LNCAP (cell line): ENCODE measurements at regions not wholly inside any gene's neighbourhood (a gene's known extent, or its start where the extent isn't known, plus 50 kb on each side); places are given as distances from the start of the nearest gene placed in this dataset.

Experiments
- TF ChIP-seq, protein P1 (sequence below): fragments of 450-650 bp; IDR thresholded peaks from 2 replicates; pipeline ENCODE4 v1.5.1; 2017; ENCODE audit warnings: mild to moderate bottlenecking

DNA sequence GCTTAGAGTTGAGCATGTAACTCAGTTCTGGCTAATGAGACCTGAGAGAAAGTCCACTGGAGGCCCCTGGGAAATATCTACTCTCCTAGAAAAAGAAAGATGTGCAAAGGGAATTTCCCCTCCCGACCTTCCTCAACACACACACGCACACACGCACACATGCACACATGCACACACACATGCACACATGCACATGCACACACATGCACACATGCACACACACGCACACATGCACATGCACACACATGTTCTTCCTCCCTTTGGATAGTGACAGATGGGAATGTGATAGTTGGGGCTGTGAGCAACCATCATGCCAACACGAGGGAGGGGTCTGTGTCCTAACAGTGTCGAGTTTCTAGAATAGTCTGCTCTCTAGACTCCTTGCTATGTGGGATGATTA lies 148.2 kb upstream of the EGFLAM start:
- TF ChIP-seq, protein P1, sequence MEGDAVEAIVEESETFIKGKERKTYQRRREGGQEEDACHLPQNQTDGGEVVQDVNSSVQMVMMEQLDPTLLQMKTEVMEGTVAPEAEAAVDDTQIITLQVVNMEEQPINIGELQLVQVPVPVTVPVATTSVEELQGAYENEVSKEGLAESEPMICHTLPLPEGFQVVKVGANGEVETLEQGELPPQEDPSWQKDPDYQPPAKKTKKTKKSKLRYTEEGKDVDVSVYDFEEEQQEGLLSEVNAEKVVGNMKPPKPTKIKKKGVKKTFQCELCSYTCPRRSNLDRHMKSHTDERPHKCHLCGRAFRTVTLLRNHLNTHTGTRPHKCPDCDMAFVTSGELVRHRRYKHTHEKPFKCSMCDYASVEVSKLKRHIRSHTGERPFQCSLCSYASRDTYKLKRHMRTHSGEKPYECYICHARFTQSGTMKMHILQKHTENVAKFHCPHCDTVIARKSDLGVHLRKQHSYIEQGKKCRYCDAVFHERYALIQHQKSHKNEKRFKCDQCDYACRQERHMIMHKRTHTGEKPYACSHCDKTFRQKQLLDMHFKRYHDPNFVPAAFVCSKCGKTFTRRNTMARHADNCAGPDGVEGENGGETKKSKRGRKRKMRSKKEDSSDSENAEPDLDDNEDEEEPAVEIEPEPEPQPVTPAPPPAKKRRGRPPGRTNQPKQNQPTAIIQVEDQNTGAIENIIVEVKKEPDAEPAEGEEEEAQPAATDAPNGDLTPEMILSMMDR = no peak

GRCh38 chr5:38107096-38107495 lies 151.3 kb upstream of the EGFLAM start:
- TF ChIP-seq, protein P1 = no peak

DNA sequence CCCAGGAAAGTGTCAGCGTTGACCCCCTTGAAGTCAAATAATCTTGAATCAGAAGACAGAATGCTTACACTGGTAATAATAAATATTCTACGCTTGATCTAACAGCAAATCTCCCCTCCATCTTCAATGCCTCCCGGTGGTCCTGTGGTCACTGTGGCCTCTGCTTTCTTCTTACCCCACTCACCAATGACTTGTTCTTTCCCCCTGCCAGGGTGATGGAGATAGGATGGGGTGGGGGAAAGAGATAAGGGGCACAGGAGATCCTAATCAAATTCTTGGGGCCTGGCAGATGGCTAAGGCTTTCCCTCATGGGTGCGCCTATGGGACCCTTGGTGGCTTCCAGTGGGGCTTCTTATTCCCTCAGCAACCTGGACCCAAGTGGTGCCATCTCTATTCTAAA lies 152.6 kb upstream of the EGFLAM start:
- TF ChIP-seq, protein P1 = no peak

DNA sequence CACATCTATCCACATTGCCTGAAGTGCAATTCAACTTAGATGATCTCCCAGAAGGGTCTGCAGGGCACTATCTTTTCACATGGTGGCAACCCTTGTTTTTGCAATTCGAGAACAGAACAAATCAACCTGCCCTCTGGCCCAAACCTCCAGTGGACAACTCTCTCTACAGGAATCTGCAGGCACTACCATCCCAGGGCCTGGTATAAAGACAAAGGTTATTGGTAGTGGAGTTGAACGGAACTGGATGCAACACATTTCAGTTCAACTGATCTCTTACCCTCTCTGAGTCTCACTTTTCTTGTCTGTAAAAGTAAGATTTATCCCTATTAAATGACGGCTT lies 153.2 kb upstream of the EGFLAM start:
- TF ChIP-seq, protein P1 = no peak

DNA sequence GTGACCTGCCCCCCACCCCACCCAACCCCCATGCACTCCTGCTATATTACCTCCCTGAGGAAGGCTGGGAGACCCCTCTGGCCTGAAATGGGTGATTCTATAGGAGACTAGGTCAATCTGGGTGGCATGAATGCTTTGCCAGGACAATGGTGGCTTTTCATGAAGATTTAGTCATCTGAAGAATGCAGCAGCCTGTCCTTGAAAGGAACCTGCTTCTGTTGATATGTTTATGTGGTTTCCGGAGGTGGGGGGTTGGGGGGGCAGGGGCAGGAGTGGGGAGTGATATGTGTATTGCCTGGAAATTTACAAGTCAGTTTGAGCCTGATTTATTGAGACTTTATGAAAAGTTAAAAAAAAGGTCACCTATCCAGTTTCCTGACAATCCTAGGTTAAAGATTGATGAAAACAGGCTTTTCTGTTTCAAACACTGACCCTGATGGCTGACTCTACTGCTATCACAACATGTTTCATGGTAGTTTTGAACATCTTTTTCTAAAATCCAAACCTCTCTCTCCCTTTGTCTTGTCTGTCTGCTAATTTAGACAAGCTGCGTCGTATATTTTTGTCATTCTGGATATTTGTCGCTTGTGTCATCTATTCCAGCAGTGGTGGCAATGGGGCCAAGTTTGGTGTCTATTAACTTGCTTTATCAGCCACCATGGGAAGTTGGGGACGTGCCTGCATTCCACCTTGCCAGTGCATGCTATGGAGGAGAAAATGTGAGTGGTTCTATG lies 153.7 kb upstream of the EGFLAM start:
- TF ChIP-seq, protein P1 = no peak

DNA sequence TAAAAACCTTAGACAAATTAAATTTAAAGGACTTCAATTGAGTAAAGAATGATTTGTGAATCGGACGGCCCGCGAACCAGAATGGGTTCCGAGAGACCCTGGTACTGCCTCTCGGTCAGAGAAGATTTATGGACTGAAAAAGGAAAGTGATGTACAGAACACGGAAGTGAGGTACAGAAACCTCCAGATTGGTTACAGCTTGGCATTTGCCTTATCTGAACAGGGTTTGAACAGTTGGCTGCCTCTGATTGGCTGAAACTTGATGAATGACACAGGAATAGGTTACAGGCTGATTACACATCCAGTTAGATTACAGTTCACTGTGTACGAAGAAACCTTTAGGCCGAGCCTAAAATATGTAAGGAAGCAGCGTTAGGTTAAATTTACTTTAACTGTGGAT lies 156.5 kb upstream of the EGFLAM start:
- TF ChIP-seq, protein P1 = no peak

GRCh38 chr5:38099205-38100168 lies 158.9 kb upstream of the EGFLAM start:
- TF ChIP-seq, protein P1 = no peak
